Heart right ventricle (tissue), 16 donors: ENCODE measurements at regions not wholly inside any gene's neighbourhood (a gene's known extent, or its start where the extent isn't known, plus 50 kb on each side); places are given as distances from the start of the nearest gene placed in this dataset.

Experiments used
- ATAC-seq, 8 donors: fragments of 200-7000 bp; cut with Tn5 transposase; one replicate each; pipeline ENCODE4 v1.9.1; 2020; ENCODE audit warnings: mild to moderate bottlenecking in 8 of 8, moderate library complexity in 8 of 8, moderate number of reproducible peaks in 1 of 8
- DNase-seq, 2 donors: peaks; one replicate each; pipeline ENCODE4 v3.0.0-alpha.2; 2020
- H3K27ac ChIP-seq, 10 donors: fragments of 200-600 bp; sonication (generic) in 2 of 10; one replicate each; pipeline versions ENCODE4 v1.5.0 to v1.8.0; 2020 to 2022; ENCODE audit warnings: mild to moderate bottlenecking in 3 of 10
- H3K27me3 ChIP-seq, 7 donors: fragments of 200-600 bp; one replicate each; pipeline ENCODE4 v1.8.0; 2021 to 2022; ENCODE audit warnings: mild to moderate bottlenecking in 2 of 7
- H3K36me3 ChIP-seq, 9 donors: fragments of 200-600 bp; sonication (generic) in 1 of 9; one replicate each; pipeline versions ENCODE4 v1.5.0 to v1.8.0; 2020 to 2022; ENCODE audit warnings: mild to moderate bottlenecking in 2 of 9
- H3K4me1 ChIP-seq, 9 donors: fragments of 200-600 bp; sonication (generic) in 1 of 9; one replicate each; pipeline versions ENCODE4 v1.5.0 to v1.8.0; 2020 to 2022; ENCODE audit warnings: mild to moderate bottlenecking in 4 of 9
- H3K4me3 ChIP-seq, 10 donors: fragments of 200-600 bp; sonication (generic) in 2 of 10; one replicate each; pipeline versions ENCODE4 v1.5.0 to v1.8.0; 2020 to 2022; ENCODE audit warnings: mild to moderate bottlenecking in 7 of 10, moderate library complexity in 2 of 10
- H3K9me3 ChIP-seq, 11 donors: fragments of 200-600 bp in 10 of 11; sonication (generic) in 2 of 11; one replicate each; pipeline versions ENCODE4 v1.5.0 to v1.8.0; 2013 to 2022; ENCODE audit warnings: mild to moderate bottlenecking in 2 of 11, control low read depth in 1 of 11, moderate library complexity in 1 of 11
- WGBS, 2 donors: extraction: QIAGEN DNeasy Blood & Tissue Kit; methylation state at CpG; one replicate each; pipeline ENCODE4 v1.1.7; 2013; ENCODE audit warnings: inconsistent platforms in 1 of 2; 5-methylcytosine and 5-hydroxymethylcytosine counted together
- intact Hi-C, 10 donors: fragments of 100-400 bp; cut with DNase I; formaldehyde crosslinking; loops; one replicate each; pipeline versions ENCODE4 v1.11.1 to v1.14.2; 2022
- TF ChIP-seq, protein P1 (sequence below), 9 donors: fragments of 200-600 bp; sonication (generic) in 2 of 9; IDR thresholded peaks; one replicate each; pipeline versions ENCODE4 v1.5.0 to v1.8.0; 2021 to 2022; ENCODE audit warnings: antibody characterized with exemption in 9 of 9, mild to moderate bottlenecking in 5 of 9, moderate library complexity in 1 of 9
- donor health status: Arrhythmogenic right ventricular cardiomyopathy.
- donor health status: ischemic (EF 13 %, LVEDD 7.1; RV severe dilation, severe dysfunction).
- donor health status: healthy with polysubstance abuse.
- donor health status: DM: no; HTN: yes; CAD: no.
- donor health status: DM: no; HTN: no; CAD: no.
- donor health status: ischemic (EF 25% LVEDD 6.9; RV normal size, moderate dysfunction).
- donor health status: ischemic (EF 25% LVEDD 5.7; RV mildly dilated, moderate dysfunction).
- donor health status: healthy.
- donor health status: DM: yes; HTN: yes; CAD: no.
- donor health status: Ischemic cardiomyopathy.
- donor health status: ischemic (EF 35%, LVEDD 5.7; RV mildly dilated, moderate dysfunction).
- donor health status: nonischemic (EF 11% LVEDD 7.7; RV severe dilation, severe dysfunction).
- donor health status: DM: yes; HTN: yes; CAD: no.
- donor health status: PGD.
- donor health status: ischemic (EF 29% LVEDD 5.4; RV normal size, mild dysfunction).
- donor health status: nonischemic (EF 23%, LVEDD 6.1; RV moderate dilation, normal function).

DNA sequence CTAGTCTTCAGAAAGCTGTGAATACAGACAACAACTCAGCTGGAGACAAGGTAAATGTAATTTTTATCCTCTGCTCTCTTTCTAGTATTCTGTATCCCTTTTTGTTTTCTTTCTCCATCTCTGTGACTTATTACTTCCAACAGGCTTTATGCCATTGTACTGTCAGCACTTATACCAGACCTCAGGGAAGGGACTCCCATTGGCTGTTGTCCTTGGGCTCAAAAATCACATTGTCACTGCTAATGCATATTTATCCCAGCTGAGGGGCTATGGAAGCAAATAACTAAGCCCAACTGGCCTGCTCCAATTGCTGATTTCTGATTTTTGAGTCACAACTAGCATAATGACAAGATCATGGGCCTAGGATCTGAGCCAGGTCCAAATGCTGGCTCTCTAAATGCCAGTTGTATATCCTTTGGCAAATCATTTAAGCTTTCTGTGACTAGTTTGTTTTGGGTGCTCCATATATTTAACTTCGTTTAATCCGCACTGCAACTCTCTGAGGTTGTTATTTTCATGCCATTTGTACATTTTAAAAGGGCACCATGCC lies 395.1 kb upstream of the GNPDA2 start:
- no peaks in the 10 kb centered on the region for H3K36me3 ChIP-seq
- H3K9me3 ChIP-seq, result no peaks in the 10 kb centered on the region
- H3K27me3 ChIP-seq, result no peaks in the 10 kb centered on the region
- 49 to 68% methylated on average over 2 of the region's 2 CpGs for WGBS, 2 donors
- peaks cover 0 to 9% (median 0%) of the 10 kb centered on the region in 9 donors for H3K4me1 ChIP-seq
- H3K4me3 ChIP-seq, result no peak overlapping the region
- H3K27ac ChIP-seq, result peak overlapping the region in 1 of 10 donors; percentile 7
- TF ChIP-seq, protein P1, sequence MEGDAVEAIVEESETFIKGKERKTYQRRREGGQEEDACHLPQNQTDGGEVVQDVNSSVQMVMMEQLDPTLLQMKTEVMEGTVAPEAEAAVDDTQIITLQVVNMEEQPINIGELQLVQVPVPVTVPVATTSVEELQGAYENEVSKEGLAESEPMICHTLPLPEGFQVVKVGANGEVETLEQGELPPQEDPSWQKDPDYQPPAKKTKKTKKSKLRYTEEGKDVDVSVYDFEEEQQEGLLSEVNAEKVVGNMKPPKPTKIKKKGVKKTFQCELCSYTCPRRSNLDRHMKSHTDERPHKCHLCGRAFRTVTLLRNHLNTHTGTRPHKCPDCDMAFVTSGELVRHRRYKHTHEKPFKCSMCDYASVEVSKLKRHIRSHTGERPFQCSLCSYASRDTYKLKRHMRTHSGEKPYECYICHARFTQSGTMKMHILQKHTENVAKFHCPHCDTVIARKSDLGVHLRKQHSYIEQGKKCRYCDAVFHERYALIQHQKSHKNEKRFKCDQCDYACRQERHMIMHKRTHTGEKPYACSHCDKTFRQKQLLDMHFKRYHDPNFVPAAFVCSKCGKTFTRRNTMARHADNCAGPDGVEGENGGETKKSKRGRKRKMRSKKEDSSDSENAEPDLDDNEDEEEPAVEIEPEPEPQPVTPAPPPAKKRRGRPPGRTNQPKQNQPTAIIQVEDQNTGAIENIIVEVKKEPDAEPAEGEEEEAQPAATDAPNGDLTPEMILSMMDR (IDR thresholded peaks at IDR 0.05), result no peak
- ATAC-seq (peak in 1 of 8 donors; percentile 48), DNase-seq (no peak)
- intact Hi-C loops, result loop anchor here in 2 of 10 donors (10.0 kb wide), 2 partner anchors 193 to 357 kb away; no protein-coding TSS in a partner anchor

DNA sequence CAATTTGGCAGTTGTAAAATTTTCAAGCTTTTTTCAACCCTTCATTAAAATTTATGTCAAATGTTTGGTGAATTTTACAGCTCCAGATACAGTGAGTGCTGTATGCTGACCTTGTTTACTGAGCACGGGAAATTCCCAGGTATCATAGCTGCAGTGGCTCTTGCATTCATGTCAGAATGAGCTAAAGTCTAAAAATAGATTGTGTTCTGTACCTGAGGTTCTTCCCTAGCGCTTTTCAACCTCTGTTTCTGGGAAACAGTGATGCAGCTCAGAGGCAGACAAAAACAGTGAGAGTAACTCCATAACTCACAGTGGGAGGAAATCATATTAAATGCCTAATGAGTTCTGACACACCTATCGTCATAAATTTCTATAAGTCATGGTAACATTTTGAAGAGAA lies 393.8 kb upstream of the GNPDA2 start:
- no peaks in the 10 kb centered on the region for H3K9me3 ChIP-seq
- intact Hi-C loops, result loop anchor here in 2 of 10 donors (10.0 kb wide), 2 partner anchors 195 to 355 kb away; no protein-coding TSS in a partner anchor
- TF ChIP-seq, protein P1 (IDR thresholded peaks at IDR 0.05), result no peak
- H3K4me3 ChIP-seq, result no peak overlapping the region
- ATAC-seq (peak; percentile 34 to 98 (median 96)), DNase-seq (peak in 1 of 2 donors; percentile 6)
- WGBS, 2 donors, result 45 to 48% methylated on average over 3 of the region's 3 CpGs
- H3K27ac ChIP-seq, result peak overlapping the region in 7 of 10 donors; percentile 2 to 59 (median 43)
- H3K4me1 ChIP-seq, result peaks cover 0 to 9% (median 0%) of the 10 kb centered on the region in 9 donors
- H3K27me3 ChIP-seq, result no peaks in the 10 kb centered on the region
- H3K36me3 ChIP-seq, result no peaks in the 10 kb centered on the region

DNA sequence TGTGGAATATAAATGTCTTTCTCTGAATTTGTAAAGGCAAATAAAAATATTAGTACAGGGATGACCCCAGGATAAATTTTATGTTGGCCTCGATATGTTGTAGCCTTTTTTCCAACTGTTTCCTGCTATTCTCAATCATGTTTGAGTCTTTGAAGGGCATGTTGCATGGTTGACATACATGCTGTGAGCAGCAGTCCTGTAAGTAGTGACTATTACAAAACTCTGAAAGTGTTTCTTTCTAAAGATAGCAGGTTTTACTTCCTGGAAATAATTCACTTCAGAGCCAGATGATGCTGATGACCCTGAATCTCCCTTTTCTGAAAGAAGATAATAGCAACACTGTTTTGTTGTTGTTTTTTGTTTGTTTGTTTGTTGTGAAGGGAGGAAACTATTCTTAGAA lies 393.0 kb upstream of the GNPDA2 start:
- TF ChIP-seq, protein P1 (IDR thresholded peaks at IDR 0.05), result no peak
- ATAC-seq (no peak), DNase-seq (no peak)
- intact Hi-C loops, result loop anchor here in 1 of 10 donors (5.0 kb wide), 1 partner anchor 87 kb away; no protein-coding TSS in a partner anchor
- WGBS, 2 donors, result 64 to 72% methylated on average over 1 of the region's 1 CpG
- Histone ChIP-seq H3K9me3 (no peaks in the 10 kb centered on the region), H3K4me1 (peaks cover 0 to 9% (median 0%) of the 10 kb centered on the region in 9 donors), H3K36me3 (no peaks in the 10 kb centered on the region), H3K27ac (peak overlapping the region in 3 of 10 donors; percentile 17 to 59 (median 45)), H3K27me3 (no peaks in the 10 kb centered on the region), H3K4me3 (no peak overlapping the region)

DNA sequence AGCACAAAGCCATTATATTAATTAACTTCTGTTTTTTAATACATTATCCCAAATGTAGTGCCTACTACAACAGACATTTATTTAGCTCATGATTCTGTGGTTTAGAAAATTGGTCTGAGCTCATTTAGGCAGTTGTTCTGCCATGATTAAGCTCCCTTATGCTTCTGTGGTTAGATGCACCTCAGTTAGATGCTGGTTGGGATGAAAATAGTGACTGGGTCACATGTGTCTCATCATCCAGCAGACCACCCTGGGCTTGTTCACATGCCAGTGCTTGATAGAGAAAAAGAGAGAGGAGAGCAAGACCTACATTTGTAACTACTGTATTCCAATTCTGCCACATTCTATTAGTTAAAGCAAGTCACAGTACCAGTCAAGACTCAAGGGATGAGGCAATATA lies 376.4 kb upstream of the GNPDA2 start:
- no peaks in the 10 kb centered on the region for H3K36me3 ChIP-seq
- no peaks in the 10 kb centered on the region for H3K4me1 ChIP-seq
- ATAC-seq (no peak), DNase-seq (no peak)
- H3K9me3 ChIP-seq, result peaks cover 0 to 28% (median 0%) of the 10 kb centered on the region in 11 donors
- TF ChIP-seq, protein P1 (IDR thresholded peaks at IDR 0.05), result no peak
- H3K4me3 ChIP-seq, result no peak overlapping the region
- intact Hi-C loops, result no loop called here
- H3K27ac ChIP-seq, result no peak overlapping the region
- H3K27me3 ChIP-seq, result no peaks in the 10 kb centered on the region
